ENCODE measurements at regions not wholly inside any gene's neighbourhood (a gene's known extent, or its start where the extent isn't known, plus 50 kb on each side); places are given as distances from the start of the nearest gene placed in this dataset.

DNA sequence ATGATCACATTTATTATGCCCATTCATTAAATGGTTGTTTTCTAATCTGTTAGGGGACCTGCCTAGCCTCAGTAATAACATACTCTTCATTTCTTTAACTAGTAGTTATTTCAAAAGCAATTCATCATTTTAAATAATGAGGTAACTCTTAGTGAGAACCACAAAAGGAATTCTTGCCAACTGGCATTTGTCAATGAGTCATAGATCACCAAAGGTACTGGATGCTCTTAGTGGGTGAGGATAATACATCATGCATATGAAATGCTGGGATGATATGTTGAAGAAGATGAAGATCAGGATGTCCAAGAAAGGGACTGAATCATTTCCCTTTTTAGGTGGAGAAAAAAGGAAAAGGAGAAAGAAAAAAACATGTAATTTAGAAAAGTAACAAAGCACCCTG is 826.2 kb upstream of the DDX18 start:
- TF ChIP-seq POLR2AphosphoS5 (IDR thresholded peaks at IDR 0.05; ENCODE audit: low read depth, low read length) (no peak), TAF1 (IDR thresholded peaks at IDR 0.05; ENCODE audit: borderline replicate concordance, insufficient read depth, low read length) (no peak), SIN3A (IDR thresholded peaks at IDR 0.05; ENCODE audit: borderline replicate concordance, insufficient read depth, low read length) (no peak), FOXP2 (optimal IDR thresholded peaks at IDR 0.05; ENCODE audit: borderline replicate concordance, extremely low read depth, extremely low read length, insufficient read depth) (no peak)
- TF ChIP-seq, protein P1, sequence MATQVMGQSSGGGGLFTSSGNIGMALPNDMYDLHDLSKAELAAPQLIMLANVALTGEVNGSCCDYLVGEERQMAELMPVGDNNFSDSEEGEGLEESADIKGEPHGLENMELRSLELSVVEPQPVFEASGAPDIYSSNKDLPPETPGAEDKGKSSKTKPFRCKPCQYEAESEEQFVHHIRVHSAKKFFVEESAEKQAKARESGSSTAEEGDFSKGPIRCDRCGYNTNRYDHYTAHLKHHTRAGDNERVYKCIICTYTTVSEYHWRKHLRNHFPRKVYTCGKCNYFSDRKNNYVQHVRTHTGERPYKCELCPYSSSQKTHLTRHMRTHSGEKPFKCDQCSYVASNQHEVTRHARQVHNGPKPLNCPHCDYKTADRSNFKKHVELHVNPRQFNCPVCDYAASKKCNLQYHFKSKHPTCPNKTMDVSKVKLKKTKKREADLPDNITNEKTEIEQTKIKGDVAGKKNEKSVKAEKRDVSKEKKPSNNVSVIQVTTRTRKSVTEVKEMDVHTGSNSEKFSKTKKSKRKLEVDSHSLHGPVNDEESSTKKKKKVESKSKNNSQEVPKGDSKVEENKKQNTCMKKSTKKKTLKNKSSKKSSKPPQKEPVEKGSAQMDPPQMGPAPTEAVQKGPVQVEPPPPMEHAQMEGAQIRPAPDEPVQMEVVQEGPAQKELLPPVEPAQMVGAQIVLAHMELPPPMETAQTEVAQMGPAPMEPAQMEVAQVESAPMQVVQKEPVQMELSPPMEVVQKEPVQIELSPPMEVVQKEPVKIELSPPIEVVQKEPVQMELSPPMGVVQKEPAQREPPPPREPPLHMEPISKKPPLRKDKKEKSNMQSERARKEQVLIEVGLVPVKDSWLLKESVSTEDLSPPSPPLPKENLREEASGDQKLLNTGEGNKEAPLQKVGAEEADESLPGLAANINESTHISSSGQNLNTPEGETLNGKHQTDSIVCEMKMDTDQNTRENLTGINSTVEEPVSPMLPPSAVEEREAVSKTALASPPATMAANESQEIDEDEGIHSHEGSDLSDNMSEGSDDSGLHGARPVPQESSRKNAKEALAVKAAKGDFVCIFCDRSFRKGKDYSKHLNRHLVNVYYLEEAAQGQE (IDR thresholded peaks at IDR 0.05; ENCODE audit: insufficient read depth in 1 of 2, low read depth in 2 of 2, low read length in 2 of 2), result no peak

DNA sequence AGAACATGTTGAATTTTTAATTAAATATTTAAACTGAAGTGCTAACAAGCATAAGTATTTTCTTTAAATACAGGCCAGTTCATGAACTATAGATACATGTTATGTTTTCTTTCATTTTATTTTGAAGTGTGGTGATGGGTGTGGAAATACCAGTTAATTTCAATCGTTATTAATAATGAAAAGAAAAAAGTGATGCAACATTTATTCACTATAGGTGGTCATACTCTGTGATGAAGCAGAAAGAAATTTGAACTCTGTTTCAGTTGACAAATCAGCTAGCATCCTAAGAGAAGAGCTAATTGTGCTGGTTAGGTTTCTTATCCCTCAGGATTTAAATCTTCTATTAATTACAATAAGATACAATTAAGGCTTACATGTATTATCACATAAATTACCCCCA is 795.1 kb upstream of the DDX18 start:
- TF ChIP-seq SIN3A (IDR thresholded peaks at IDR 0.05; ENCODE audit: borderline replicate concordance, insufficient read depth, low read length), result no peak
- TF ChIP-seq TAF1 (IDR thresholded peaks at IDR 0.05; ENCODE audit: borderline replicate concordance, insufficient read depth, low read length), result no peak
- TF ChIP-seq, protein P1 (IDR thresholded peaks at IDR 0.05; ENCODE audit: insufficient read depth in 1 of 2, low read depth in 2 of 2, low read length in 2 of 2), result no peak
- TF ChIP-seq FOXP2 (optimal IDR thresholded peaks at IDR 0.05; ENCODE audit: borderline replicate concordance, extremely low read depth, extremely low read length, insufficient read depth), result no peak

DNA sequence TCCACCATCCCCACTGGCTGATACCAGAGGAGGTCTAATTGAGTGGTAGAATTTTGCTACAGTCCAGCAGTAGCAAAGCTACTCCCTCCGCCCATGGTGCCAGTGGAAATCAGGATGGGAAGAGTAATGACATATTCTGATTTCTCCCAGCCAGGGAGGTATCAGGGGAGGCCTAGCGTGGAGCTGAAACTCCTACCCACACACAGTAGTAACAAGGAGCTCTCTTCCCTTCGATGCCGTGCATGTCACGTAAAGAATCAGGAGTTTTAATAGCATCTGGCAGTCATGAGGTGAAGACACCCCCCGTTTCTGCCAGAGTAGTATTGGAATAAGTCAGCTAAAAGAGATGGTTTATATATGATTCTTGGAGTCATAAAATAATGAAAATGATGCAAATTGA is 786.8 kb upstream of the DDX18 start:
- TF ChIP-seq, protein P1 (IDR thresholded peaks at IDR 0.05; ENCODE audit: insufficient read depth in 1 of 2, low read depth in 2 of 2, low read length in 2 of 2), result no peak
- TF ChIP-seq POLR2AphosphoS5 (IDR thresholded peaks at IDR 0.05; ENCODE audit: low read depth, low read length), result no peak
- TF ChIP-seq TAF1 (IDR thresholded peaks at IDR 0.05; ENCODE audit: borderline replicate concordance, insufficient read depth, low read length), result no peak
- TF ChIP-seq SIN3A (IDR thresholded peaks at IDR 0.05; ENCODE audit: borderline replicate concordance, insufficient read depth, low read length), result no peak
- no peak for TF ChIP-seq FOXP2 (optimal IDR thresholded peaks at IDR 0.05; ENCODE audit: borderline replicate concordance, extremely low read depth, extremely low read length, insufficient read depth)

DNA sequence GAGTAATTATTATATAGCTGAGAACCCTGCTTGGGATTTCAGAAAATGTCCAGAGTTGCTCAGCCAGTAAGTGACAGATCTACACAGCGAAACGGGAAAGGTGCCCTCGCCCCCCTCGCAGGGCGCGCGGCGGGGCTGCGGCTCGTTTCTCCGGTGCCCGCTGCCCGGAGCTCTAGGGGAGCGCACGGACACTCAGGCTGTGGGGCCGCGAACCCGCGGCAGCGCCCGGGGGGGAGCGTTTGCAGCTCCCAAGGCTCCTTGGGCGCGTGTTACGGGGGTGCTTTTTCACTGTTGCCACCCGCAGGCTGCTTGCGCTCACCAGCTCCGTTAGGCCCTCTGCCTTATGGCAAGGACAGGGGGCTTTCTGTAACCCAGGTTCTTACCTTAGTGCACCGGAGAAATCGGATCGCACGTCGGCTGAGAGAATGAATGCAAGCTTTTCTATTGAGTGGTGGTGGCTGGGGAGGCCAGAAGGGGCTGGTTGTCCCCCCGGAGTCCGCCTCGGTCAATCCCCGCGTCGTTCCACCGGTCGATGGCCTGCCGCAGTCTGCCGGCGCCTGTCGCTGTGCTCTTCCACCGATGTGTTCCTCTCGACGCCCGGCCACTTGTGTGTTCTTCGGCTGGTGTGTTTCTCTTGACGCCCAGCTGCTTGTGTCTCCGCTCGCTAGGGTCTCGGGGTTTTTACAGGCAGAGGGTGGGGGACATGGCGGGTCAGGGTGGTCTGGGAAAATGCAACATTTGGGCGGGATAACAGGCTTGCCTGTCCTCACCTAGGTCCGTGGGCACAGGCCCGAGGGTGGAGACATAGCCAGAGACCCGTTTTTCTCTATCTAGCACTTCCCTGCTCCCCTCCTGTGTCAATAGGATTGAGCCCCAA is 758.8 kb upstream of the DDX18 start:
- TF ChIP-seq POLR2AphosphoS5 (IDR thresholded peaks at IDR 0.05; ENCODE audit: low read depth, low read length), result no peak
- TF ChIP-seq, protein P1 (IDR thresholded peaks at IDR 0.05; ENCODE audit: insufficient read depth in 1 of 2, low read depth in 2 of 2, low read length in 2 of 2), result no peak
- TF ChIP-seq SIN3A (IDR thresholded peaks at IDR 0.05; ENCODE audit: borderline replicate concordance, insufficient read depth, low read length), result no peak
- TF ChIP-seq FOXP2 (optimal IDR thresholded peaks at IDR 0.05; ENCODE audit: borderline replicate concordance, extremely low read depth, extremely low read length, insufficient read depth), result no peak
- no peak for TF ChIP-seq TAF1 (IDR thresholded peaks at IDR 0.05; ENCODE audit: borderline replicate concordance, insufficient read depth, low read length)

Measured in PFSK-1 (cell line).